B cell (primary cell): ENCODE measurements at regions not wholly inside any gene's neighbourhood (a gene's known extent, or its start where the extent isn't known, plus 50 kb on each side); places are given as distances from the start of the nearest gene placed in this dataset.

ENCODE experiments used
- ATAC-seq: fragments of 200-7000 bp; cut with Tn5 transposase; one replicate; pipeline ENCODE4 v1.10.0; 2021; ENCODE audit warnings: low read depth, mild to moderate bottlenecking, moderate number of reproducible peaks, moderate library complexity
- CTCF ChIA-PET: fragments of 350-600 bp; sonication (Branson Sonifier 250); formaldehyde crosslinking; loops from one replicate; lab custom pipeline; 2021; ENCODE audit warnings: antibody characterized with exemption, inconsistent platforms; lab: Charles Lee
- POLR2A ChIA-PET: fragments of 350-600 bp; sonication (Branson Sonifier 250); formaldehyde crosslinking; loops from one replicate; lab custom pipeline; 2021; ENCODE audit warnings: antibody characterized with exemption; lab: Charles Lee
- DNase-seq: peaks from one replicate; pipeline ENCODE4 v3.0.0; 2013
- H2AFZ ChIP-seq: 2 replicates; pipeline ENCODE4 v1.6.1; 2012; ENCODE audit warnings: mild to moderate bottlenecking, low read depth, low read length; ENCODE audit not compliant: insufficient read depth, poor library complexity, severe bottlenecking
- H3K27ac ChIP-seq, 2 donors: 1 replicate in 1 of 2; 2 replicates in 1 of 2; pipeline ENCODE4 v1.5.1; 2012 to 2013; ENCODE audit warnings: low read length in 2 of 2, mild to moderate bottlenecking in 2 of 2, moderate library complexity in 1 of 2
- H3K27me3 ChIP-seq, 4 experiments: fragments of 200-600 bp in 1 of 4; sonication (generic) in 1 of 4; replicated peaks in 1 of 4; 1 replicate in 2 of 4; 2 replicates in 2 of 4; pipeline versions ENCODE4 v1.6.1 to v1.7.0; 2013 to 2016; ENCODE audit warnings: low read length in 3 of 4, mild to moderate bottlenecking in 2 of 4, mixed read lengths in 1 of 4, moderate library complexity in 1 of 4; ENCODE audit not compliant: insufficient read depth in 4 of 4, control insufficient read depth in 3 of 4; ENCODE audit errors: control extremely low read depth in 1 of 4
- H3K36me3 ChIP-seq, 2 experiments: replicated peaks in 1 of 2; 1 replicate in 1 of 2; 2 replicates in 1 of 2; pipeline versions ENCODE4 v1.6.1 to v1.7.1; 2013; ENCODE audit warnings: low read length in 1 of 2; ENCODE audit not compliant: insufficient read depth in 2 of 2, control insufficient read depth in 1 of 2; ENCODE audit errors: control extremely low read depth in 1 of 2, extremely low read depth in 1 of 2
- H3K4me1 ChIP-seq, 2 donors: fragments of 200-600 bp in 1 of 2; sonication (generic) in 1 of 2; 1 replicate in 1 of 2; 2 replicates in 1 of 2; pipeline versions ENCODE4 v1.5.1 to v1.6.1; 2013 to 2017; ENCODE audit warnings: low read length in 2 of 2; ENCODE audit not compliant: control insufficient read depth in 2 of 2, insufficient read depth in 2 of 2
- H3K4me2 ChIP-seq: replicated peaks from 2 replicates; pipeline ENCODE3; 2012; ENCODE audit warnings: mild to moderate bottlenecking, low read depth, low read length; ENCODE audit not compliant: poor library complexity, severe bottlenecking
- H3K4me3 ChIP-seq, 5 experiments: fragments of 200-600 bp in 1 of 5; sonication (generic) in 1 of 5; 1 replicate in 3 of 5; 2 replicates in 2 of 5; pipeline versions ENCODE4 v1.5.1 to v1.7.0; 2011 to 2016; ENCODE audit warnings: low read length in 4 of 5, mild to moderate bottlenecking in 4 of 5, low read depth in 2 of 5, control low read depth in 1 of 5, moderate library complexity in 1 of 5; ENCODE audit not compliant: insufficient read depth in 1 of 5; ENCODE audit errors: control extremely low read depth in 1 of 5, extremely low read depth in 1 of 5
- H3K79me2 ChIP-seq: fragments of 200-600 bp; sonication (generic); one replicate; pipeline ENCODE4 v1.6.0; 2016; ENCODE audit warnings: low read length; ENCODE audit not compliant: control insufficient read depth, insufficient read depth
- H3K9ac ChIP-seq: fragments of 200-600 bp; sonication (generic); 2 replicates; pipeline ENCODE4 v1.6.1; 2017; ENCODE audit warnings: mild to moderate bottlenecking, low read length, moderate library complexity
- H3K9me3 ChIP-seq, 3 donors: one replicate each; pipeline versions ENCODE4 v1.6.1 to v1.7.1; 2013; ENCODE audit warnings: low read length in 2 of 3; ENCODE audit not compliant: control insufficient read depth in 2 of 3, insufficient read depth in 1 of 3; ENCODE audit errors: control extremely low read depth in 1 of 3
- H4K20me1 ChIP-seq: 2 replicates; pipeline ENCODE4 v1.6.0; 2012; ENCODE audit warnings: mild to moderate bottlenecking, low read length; ENCODE audit not compliant: insufficient read depth, control insufficient read depth, poor library complexity, severe bottlenecking
- H3K27ac Mint-ChIP-seq: one replicate; pipeline ENCODE4 v1.8.0; 2021; ENCODE audit warnings: mixed read lengths
- H3K27me3 Mint-ChIP-seq: one replicate; pipeline ENCODE4 v1.8.0; 2021; ENCODE audit warnings: mixed read lengths
- H3K4me1 Mint-ChIP-seq: one replicate; pipeline ENCODE4 v1.8.0; 2021; ENCODE audit warnings: mixed read lengths
- H3K4me3 Mint-ChIP-seq: one replicate; pipeline ENCODE4 v1.8.0; 2021; ENCODE audit warnings: mixed read lengths
- H3K9me3 Mint-ChIP-seq: one replicate; pipeline ENCODE4 v1.8.0; 2022; ENCODE audit warnings: mixed read lengths; ENCODE audit not compliant: insufficient read depth
- EZH2 ChIP-seq: IDR thresholded peaks from 2 replicates; pipeline ENCODE4 v1.6.1; 2012; ENCODE audit warnings: borderline replicate concordance, low read depth, mild to moderate bottlenecking, moderate library complexity, low read length; ENCODE audit not compliant: insufficient read depth, poor library complexity, severe bottlenecking
- WGBS: methylation state at CpG from one replicate; pipeline ENCODE4 v1.1.5; 2013; ENCODE audit warnings: missing lambda C conversion rate; ENCODE audit not compliant: insufficient coverage; 5-methylcytosine and 5-hydroxymethylcytosine counted together
- intact Hi-C: fragments of 100-400 bp; cut with micrococcal nuclease; formaldehyde crosslinking; loops from one replicate; pipeline ENCODE4 v1.10.0; 2022
- TF ChIP-seq, protein P1 (sequence below): fragments of 200-600 bp; IDR thresholded peaks from one replicate; pipeline ENCODE4 v1.8.0; 2022; ENCODE audit warnings: antibody characterized with exemption, mild to moderate bottlenecking

- H3K4me1 ChIP-seq = no peaks in the 10 kb centered on the region
- Mint-ChIP-seq H3K27me3 (no peaks in the 10 kb centered on the region), H3K4me3 (no peak overlapping the region), H3K9me3 (peaks cover 2% of the 10 kb centered on the region), H3K27ac (no peak overlapping the region), H3K4me1 (no peaks in the 10 kb centered on the region)
- no peaks in the 10 kb centered on the region for H3K9me3 ChIP-seq
- POLR2A ChIA-PET = no interaction called here
- no peaks in the 10 kb centered on the region for H4K20me1 ChIP-seq
- TF ChIP-seq EZH2 = no peak
- TF ChIP-seq, protein P1, sequence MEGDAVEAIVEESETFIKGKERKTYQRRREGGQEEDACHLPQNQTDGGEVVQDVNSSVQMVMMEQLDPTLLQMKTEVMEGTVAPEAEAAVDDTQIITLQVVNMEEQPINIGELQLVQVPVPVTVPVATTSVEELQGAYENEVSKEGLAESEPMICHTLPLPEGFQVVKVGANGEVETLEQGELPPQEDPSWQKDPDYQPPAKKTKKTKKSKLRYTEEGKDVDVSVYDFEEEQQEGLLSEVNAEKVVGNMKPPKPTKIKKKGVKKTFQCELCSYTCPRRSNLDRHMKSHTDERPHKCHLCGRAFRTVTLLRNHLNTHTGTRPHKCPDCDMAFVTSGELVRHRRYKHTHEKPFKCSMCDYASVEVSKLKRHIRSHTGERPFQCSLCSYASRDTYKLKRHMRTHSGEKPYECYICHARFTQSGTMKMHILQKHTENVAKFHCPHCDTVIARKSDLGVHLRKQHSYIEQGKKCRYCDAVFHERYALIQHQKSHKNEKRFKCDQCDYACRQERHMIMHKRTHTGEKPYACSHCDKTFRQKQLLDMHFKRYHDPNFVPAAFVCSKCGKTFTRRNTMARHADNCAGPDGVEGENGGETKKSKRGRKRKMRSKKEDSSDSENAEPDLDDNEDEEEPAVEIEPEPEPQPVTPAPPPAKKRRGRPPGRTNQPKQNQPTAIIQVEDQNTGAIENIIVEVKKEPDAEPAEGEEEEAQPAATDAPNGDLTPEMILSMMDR = no peak
- no peak overlapping the region for H3K4me2 ChIP-seq
- ATAC-seq (no peak), DNase-seq (no peak)
- no peaks in the 10 kb centered on the region for H3K27me3 ChIP-seq
- H3K79me2 ChIP-seq = no peaks in the 10 kb centered on the region
- H3K27ac ChIP-seq = no peak overlapping the region
- CTCF ChIA-PET = no interaction called here
- no peaks in the 10 kb centered on the region for H3K36me3 ChIP-seq
- intact Hi-C loops = no loop called here
- no peak overlapping the region for H2AFZ ChIP-seq
- WGBS = 80% methylated on average over 1 of the region's 4 CpGs
- no peak overlapping the region for H3K4me3 ChIP-seq
- no peak overlapping the region for H3K9ac ChIP-seq
Measured at GRCh38 chr1:81129366-81129765, 671.4 kb upstream of the ADGRL2 start.

DNA sequence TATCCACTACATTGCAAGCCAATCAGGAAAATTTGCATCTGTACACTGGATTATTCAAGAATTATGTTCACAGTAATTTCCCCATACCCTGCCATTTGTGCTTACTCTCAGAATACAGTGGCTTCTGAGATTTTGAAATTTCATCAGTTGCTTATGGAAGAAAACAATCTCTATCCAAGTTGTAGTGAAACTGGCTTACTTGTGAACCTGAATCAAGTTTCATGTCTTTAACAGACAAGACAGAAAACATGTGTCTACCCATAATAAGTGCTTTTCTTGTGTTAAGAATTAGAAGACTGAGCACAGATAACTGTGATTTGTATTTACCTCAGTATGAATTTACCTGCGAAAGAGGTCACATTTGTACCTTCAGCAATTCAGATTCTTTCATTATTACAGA, 672.7 kb upstream of the ADGRL2 start:
- Mint-ChIP-seq H3K9me3 (peaks cover 2% of the 10 kb centered on the region), H3K27me3 (no peaks in the 10 kb centered on the region), H3K4me3 (no peak overlapping the region), H3K4me1 (no peaks in the 10 kb centered on the region), H3K27ac (no peak overlapping the region)
- no peaks in the 10 kb centered on the region for H3K79me2 ChIP-seq
- H2AFZ ChIP-seq = no peak overlapping the region
- no peaks in the 10 kb centered on the region for H3K27me3 ChIP-seq
- no peaks in the 10 kb centered on the region for H4K20me1 ChIP-seq
- no peak overlapping the region for H3K4me3 ChIP-seq
- intact Hi-C loops = no loop called here
- WGBS = no CpG with 5 or more reads among the region's 1 CpG
- H3K4me2 ChIP-seq = no peak overlapping the region
- H3K9me3 ChIP-seq = no peaks in the 10 kb centered on the region
- H3K9ac ChIP-seq = no peak overlapping the region
- no peak for ATAC-seq
- H3K27ac ChIP-seq = no peak overlapping the region
- H3K4me1 ChIP-seq = no peaks in the 10 kb centered on the region
- no peak for DNase-seq
- H3K36me3 ChIP-seq = no peaks in the 10 kb centered on the region
- ChIA-PET POLR2A (no interaction called here), CTCF (no interaction called here)
- TF ChIP-seq, protein P1 = no peak
- no peak for TF ChIP-seq EZH2
